ENCODE measurements at regions not wholly inside any gene's neighbourhood (a gene's known extent, or its start where the extent isn't known, plus 50 kb on each side); places are given as distances from the start of the nearest gene placed in this dataset.

DNA sequence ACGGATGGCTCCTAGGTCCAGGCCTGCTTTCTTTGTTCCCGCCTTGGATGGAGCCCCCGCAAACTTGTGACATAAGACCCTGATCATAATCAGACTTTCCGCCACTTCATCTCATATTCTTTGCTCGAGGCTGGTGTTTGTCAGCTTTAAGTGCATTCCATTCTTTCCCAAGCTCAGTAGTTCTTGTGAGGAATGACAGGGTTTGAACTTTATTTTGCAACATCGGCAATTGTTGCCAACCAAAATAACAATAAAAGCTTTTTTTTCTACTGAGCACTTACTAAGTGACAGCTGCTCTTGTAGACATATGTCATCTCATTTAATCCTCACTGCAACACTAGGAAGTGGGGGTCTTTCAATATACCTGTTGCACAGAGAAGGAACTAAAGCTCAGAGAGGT is 178.8 kb upstream of the ST6GAL2 start:
- ATAC-seq (no peak), DNase-seq (ENCODE audit: low spot score) (no peak)
- Histone ChIP-seq H4K20me1 (replicated peaks; ENCODE audit: insufficient read depth) (no peaks in the 10 kb centered on the region), H3K4me1 (ENCODE audit: insufficient read depth) (peaks cover 41% of the 10 kb centered on the region), H3K36me3 (ENCODE audit: insufficient read depth) (no peaks in the 10 kb centered on the region), H3K4me3 (no peak overlapping the region), H3K27ac (ENCODE audit: low read depth) (no peak overlapping the region), H3K9me2 (ENCODE audit: insufficient read depth) (no peaks in the 10 kb centered on the region), H3K4me2 (no peak overlapping the region), H3K27me3 (ENCODE audit: insufficient read depth) (no peaks in the 10 kb centered on the region), H2AFZ (no peak overlapping the region), H3K79me2 (replicated peaks; ENCODE audit: insufficient read depth) (no peaks in the 10 kb centered on the region), H3F3A (replicated peaks; ENCODE audit: low read depth) (no peaks in the 10 kb centered on the region)
- Mint-ChIP-seq H3K4me1 (peaks cover 37% of the 10 kb centered on the region), H3K27ac (no peak overlapping the region), H3K9me3 (no peaks in the 10 kb centered on the region), H3K36me3 (ENCODE audit: low read depth) (no peaks in the 10 kb centered on the region), H3K4me3 (no peak overlapping the region), H3K27me3 (ENCODE audit: insufficient read depth, low read depth, poor library complexity) (peaks cover 9% of the 10 kb centered on the region)
- no peak for TF ChIP-seq JUNB (IDR thresholded peaks at IDR 0.05; ENCODE audit: unreplicated experiment)
- no peak for TF ChIP-seq ETS1 (IDR thresholded peaks at IDR 0.05)
- TF ChIP-seq CREB1 (CRISPR knock-in tag; IDR thresholded peaks at IDR 0.05; ENCODE audit: low read depth) = no peak
- TF ChIP-seq ZNF114 (CRISPR knock-in tag; IDR thresholded peaks at IDR 0.05) = no peak
- no peak for TF ChIP-seq NANOG (IDR thresholded peaks at IDR 0.05; ENCODE audit: borderline replicate concordance)
- TF ChIP-seq ZNF462 (CRISPR knock-in tag; IDR thresholded peaks at IDR 0.05) = no peak
- TF ChIP-seq, protein P1, sequence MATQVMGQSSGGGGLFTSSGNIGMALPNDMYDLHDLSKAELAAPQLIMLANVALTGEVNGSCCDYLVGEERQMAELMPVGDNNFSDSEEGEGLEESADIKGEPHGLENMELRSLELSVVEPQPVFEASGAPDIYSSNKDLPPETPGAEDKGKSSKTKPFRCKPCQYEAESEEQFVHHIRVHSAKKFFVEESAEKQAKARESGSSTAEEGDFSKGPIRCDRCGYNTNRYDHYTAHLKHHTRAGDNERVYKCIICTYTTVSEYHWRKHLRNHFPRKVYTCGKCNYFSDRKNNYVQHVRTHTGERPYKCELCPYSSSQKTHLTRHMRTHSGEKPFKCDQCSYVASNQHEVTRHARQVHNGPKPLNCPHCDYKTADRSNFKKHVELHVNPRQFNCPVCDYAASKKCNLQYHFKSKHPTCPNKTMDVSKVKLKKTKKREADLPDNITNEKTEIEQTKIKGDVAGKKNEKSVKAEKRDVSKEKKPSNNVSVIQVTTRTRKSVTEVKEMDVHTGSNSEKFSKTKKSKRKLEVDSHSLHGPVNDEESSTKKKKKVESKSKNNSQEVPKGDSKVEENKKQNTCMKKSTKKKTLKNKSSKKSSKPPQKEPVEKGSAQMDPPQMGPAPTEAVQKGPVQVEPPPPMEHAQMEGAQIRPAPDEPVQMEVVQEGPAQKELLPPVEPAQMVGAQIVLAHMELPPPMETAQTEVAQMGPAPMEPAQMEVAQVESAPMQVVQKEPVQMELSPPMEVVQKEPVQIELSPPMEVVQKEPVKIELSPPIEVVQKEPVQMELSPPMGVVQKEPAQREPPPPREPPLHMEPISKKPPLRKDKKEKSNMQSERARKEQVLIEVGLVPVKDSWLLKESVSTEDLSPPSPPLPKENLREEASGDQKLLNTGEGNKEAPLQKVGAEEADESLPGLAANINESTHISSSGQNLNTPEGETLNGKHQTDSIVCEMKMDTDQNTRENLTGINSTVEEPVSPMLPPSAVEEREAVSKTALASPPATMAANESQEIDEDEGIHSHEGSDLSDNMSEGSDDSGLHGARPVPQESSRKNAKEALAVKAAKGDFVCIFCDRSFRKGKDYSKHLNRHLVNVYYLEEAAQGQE (IDR thresholded peaks at IDR 0.05; ENCODE audit: unreplicated experiment) = no peak
- no peak for TF ChIP-seq CTCF (conservative IDR thresholded peaks at IDR 0.05; ENCODE audit: low read depth in 2 of 2)
- TF ChIP-seq POLR2AphosphoS5 (IDR thresholded peaks at IDR 0.05; ENCODE audit: low read depth) = no peak
- TF ChIP-seq EZH2 (IDR thresholded peaks at IDR 0.05; ENCODE audit: low read depth, unreplicated experiment) = no peak
- TF ChIP-seq EZH2phosphoT487 (IDR thresholded peaks at IDR 0.05; ENCODE audit: unreplicated experiment) = no peak
